GM18519 (cell line): ENCODE measurements at regions not wholly inside any gene's neighbourhood (a gene's known extent, or its start where the extent isn't known, plus 50 kb on each side); places are given as distances from the start of the nearest gene placed in this dataset.

Experiments
- ATAC-seq: cut with Tn5 transposase; IDR thresholded peaks from one replicate; pipeline ENCODE4 v1.9.1; 2021; ENCODE audit warnings: mild to moderate bottlenecking, moderate library complexity; ENCODE audit not compliant: unreplicated experiment, low FRiP score

DNA sequence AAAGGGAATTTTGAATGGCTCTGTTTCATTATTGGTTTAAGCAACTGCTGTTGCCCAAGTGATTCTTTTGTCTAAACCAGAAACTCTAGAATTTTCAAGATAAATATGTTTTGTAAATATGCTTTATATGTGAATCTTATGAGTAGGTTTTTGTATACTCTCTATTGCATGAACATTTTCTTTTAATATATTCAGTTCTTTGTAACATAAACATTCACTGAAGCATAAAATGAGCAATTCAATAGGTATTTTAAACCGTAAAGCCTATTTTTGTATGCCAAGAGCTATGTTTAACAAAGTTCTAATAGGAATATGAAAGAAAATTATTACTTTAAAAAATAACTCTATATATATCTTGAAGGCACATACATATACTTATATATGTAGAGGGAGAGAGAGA, 293.1 kb downstream of the PSAT1 start:
- ATAC-seq = no peak

DNA sequence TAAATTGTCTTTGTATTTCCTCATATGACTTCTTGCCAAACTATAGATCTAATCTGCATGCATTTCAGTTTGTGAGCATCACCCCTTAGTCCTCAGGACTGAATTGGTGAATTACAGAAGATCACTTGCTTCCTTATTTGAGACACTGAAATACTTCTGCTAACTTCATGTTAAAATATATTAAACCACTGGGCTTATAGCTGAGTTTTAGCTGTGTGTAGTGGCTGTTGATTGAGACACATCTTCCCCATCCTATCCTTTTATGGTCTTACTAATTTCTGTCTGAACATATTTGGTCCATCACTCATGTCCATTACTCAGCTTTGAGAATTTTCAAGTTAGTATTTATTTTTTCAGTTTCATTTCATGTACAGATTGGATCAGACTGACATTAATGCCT, 295.9 kb downstream of the PSAT1 start:
- no peak for ATAC-seq

DNA sequence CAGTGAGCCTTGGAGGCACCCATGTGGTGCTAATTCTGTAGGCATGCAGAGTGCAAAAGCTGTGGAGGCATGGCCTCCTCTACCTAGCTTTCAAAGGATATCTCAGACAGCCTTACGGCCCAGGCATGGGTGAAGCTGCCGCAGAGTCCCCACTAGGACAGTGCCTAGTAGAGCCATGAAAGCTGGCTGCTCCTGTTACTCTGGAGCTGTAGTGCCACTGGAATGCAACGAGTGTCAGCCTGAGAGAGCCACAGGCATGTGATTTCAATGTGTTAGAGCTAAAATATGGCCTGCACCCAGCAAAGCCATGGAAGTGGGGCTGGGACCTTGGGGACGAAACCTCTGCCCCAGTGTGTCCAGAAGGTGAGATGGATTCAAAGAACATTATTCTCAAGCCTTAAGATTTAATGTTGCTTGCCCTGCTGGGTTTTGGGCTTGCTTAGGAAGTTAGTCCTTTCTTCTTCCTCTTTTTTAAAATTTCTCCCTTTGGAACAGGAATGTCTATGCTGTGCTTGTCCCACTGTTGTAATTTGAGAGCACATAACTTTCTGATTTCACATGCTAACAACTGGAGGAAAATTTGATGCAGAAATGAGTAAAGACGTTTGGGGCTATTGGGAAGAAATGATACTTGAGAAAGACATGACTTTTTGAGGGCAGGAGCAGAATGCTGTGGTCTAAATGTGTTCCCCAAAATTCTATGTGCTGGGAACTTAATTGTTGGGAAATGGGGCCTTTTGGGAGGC, 298.4 kb downstream of the PSAT1 start:
- ATAC-seq = no peak

DNA sequence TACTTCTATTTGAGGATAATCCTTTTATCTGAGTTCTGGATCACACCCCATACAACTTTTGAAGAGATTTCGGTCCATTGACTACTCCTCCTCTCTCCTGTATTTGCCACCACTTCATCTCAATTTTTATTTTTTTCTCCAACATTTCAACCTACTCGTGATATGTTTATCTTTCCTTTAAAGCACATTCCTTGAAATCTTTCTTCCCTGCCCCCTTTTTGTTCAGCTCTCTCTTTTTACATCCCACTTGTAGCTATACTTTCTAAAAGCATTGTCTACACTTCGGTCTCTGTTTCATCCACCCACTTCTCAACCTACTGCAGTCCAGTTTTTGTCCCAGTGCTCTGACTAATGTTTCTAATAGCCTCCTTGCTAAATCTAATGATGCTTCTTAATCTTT, 299.4 kb downstream of the PSAT1 start:
- no peak for ATAC-seq

DNA sequence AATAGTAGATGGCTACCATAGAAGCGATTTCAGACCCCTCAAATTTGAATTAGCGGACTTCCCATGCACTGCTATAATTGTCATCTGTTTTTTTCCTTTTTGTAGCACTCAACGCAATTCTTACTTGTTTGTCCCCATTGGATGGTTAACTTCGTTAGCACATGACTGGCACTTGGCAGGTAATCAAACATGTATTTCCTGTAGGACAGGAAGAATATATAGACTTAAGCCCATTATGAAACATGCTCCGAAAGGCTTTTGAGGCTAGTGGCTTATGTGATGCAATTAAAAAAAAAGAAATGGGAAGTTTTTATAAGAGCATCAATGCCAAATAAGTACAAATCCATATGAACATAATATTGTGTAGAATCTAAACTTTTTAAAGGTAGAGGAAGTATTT, 301.2 kb downstream of the PSAT1 start:
- ATAC-seq = no peak

DNA sequence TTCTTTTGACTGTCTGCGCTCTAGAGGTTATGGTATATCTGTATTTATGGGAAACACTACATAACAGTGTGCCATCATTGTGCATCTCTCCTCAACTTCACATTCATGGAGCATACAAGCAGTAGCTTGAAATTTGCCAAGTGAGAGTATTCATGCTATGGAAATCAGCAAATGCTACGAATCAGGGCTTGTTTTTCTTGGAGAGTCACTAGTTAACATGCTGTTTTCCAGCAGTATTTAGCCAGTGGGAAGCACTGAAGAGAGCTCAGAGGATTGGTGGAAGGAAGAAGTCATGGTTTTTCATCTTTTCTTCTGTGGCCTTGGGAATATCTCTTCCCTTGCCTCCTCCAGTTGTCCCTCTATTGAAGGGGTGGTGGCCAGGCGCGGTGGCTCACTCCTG, 303.0 kb downstream of the PSAT1 start:
- no peak for ATAC-seq

DNA sequence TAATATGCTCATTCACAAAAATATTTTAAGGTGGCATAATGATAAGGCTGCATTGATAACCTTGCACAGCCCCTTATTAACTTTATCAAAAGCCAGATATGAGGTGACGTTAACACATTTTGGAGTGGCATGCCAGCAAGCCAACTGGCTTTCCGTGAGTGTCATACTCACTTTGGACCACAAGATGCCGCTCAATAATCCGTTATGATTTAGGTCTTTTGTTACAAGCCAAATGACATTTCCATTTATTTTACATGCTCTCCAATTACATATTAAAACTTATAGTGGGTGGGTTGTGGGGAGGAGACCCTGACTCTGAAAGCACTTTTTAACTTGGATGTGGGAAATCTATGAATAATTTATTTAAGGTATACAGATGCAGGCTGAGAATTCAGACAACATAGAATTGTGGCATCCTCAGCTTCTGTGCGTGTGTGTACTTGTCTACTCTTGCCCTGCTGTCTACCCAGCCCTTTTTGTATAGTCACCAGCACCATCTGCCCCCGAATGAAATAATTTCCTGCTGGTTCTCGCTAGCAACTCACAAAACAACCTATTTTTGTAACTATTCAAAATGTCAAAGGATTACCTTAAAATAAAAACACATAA, 305.1 kb downstream of the PSAT1 start:
- ATAC-seq = peak; percentile 61

DNA sequence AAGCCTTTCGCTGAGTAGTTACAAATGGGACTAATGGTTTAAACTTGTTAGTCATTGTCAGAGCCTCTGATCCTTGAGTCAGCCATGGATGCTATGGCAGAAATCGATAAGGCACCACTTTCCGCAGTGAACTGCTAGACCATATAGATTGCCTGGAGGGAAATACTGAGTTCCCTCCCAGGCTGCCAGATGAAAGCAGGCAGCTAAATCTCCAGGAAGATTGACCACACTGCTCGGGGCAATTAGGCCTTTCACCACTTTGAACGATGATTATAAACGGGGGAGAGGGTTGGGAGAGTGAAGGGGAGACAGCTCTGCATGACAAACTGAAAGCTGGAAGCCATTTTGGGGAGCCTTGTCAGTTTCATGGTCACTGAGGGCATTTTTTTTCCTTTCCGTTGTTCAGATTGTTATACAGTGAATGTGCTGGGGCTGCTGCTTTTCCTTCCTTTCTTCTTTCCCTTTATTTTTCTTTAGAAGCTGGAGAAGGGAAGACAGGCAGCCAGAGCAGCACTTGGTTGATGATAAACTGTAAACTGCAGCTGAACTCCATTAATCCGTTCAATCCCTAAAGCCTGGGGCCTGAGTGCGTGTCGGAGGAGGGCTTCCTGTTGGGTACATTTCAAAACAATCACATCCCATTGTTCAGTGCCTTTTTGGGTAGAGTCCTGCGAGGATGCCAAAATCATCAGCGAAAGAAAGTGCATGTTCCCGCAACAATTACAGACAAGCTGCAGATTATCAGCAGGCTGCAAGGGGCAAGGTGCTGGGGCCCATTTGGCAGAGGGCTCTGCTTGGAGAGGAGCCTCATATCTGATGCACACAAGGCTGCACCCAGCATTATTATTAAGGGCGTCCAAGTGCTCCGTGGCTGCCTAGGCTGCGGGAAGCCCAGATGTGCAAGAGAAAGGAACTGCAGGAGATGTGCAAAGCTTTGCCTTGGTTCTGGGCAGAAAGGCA, 308.4 kb downstream of the PSAT1 start:
- ATAC-seq = no peak

DNA sequence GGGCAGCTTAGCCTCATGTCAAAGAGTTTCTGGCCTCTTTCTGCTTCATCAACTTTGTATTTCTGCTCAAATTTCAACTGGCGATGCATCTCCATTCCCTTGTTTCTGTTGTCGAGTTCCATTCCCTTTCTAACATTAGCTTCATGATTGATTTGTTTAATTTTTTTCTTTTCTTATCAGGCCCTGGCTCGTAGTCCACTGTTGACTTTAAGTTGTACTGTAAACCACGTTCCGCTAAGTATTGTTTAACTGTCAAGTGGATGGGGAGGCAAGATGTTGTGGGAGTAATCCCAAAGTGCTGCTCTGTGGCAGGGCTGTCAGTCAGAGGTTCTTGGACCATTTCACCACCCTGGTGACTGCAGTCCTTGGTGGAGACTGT, 309.1 kb downstream of the PSAT1 start:
- no peak for ATAC-seq

DNA sequence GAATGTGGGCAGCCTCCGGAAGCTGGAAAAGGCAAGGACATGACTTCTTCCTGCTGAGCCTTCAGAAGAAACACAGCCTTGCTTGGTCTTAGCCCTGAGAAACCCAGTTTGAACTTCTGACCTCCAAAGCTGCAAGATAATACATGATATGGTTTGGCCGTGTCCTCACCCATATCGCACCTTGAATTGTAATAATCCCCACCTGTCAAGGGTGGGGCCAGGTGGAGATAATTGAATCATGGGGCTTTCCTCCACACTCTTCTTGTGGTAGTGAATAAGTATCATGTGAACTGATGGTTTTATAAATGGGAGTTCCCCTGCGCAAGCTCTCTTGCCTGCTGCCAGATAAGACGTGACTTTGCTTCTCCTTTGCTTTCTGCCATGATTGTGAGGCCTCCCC, 310.9 kb downstream of the PSAT1 start:
- ATAC-seq = no peak

DNA sequence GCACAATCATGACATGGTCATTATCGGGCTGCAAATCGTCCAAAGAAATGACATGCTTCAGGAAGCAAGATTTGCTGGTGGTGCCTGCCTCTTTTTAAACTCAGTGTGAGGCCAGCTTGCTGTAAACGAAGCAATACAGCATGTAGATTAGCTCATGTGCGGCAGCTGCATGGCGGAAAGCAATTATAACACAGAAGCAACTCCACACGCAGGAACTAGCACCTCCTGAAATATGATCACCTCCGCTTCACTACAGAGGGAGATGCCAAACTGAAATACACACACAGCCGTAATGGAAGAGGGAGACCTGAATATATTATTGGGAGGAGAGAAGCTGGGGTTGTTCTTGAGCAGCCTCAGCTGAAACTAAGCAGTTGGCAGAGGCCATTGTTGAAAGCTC, 312.5 kb downstream of the PSAT1 start:
- no peak for ATAC-seq

DNA sequence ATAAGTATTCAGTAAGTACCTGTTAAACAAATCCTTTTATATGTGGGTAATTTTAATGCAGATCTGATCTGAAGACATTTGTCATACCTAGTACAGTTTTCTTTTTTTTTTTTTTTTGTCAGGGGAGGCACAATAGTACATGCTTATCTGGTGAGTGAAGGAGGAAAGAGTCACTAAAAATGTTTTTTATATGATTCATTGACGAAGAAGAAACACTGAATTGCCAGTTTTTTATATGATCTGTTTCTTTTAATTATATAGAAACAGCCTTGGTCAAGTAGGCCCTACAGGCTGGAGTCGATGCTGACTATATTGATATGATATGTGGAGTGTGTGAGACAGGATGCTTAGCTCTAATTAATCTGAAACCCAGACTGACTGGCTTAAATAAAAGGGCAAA, 315.2 kb downstream of the PSAT1 start:
- no peak for ATAC-seq

DNA sequence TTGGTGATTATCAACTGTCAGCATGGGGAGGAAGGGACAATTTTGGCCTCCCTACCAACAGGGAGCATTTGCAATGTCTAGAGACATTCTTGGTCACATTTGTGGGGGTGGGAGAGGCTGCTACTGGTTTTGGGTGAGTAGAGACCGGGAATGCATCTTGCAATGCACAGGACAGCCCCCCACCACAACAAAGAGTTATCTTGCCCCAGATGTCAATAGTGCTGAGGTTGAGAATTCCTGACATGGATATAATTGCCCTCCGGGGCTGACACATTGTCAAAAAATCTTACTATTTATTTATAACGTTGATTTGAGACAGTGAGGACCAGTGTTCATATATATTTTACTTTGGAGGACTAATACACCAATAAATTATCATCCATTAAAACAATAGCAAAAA, 316.1 kb downstream of the PSAT1 start:
- ATAC-seq = no peak

DNA sequence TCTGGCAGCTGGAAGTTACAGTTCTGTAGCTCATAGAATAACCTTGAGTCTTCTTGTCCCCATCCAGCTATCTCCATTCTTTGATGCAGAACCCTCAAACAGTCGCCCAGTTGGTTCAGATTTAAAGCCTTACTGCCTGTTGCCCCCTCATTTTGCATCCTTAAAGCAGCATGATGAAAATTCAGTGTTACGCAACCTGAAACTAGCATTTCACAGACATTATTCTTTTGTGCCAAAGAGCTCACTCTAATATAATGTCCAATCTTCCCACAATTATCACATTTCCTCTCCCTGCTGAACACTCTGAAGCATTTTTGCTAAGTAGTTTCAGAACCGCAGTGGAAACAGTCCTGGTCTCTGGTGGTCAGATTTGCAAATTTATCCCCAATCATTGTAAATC, 318.0 kb downstream of the PSAT1 start:
- ATAC-seq = no peak

DNA sequence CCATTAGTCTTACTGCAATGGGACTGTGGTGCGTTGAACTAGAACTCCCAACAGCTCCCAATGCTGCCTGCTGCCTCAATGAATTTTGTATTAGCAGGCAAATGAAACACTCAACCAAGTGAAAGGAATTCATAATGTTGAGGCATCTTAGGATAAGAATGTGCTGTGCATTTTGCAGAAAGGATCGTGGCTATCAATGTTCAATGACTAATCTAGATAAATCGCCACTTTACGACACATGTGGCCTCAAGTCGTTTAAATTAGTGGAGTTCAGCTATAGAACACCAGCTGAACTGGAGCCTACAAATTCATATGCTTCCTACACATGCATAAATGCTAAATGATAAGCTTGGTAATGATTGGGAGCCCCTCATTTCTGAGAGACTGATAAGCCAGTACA, 318.4 kb downstream of the PSAT1 start:
- ATAC-seq = no peak

DNA sequence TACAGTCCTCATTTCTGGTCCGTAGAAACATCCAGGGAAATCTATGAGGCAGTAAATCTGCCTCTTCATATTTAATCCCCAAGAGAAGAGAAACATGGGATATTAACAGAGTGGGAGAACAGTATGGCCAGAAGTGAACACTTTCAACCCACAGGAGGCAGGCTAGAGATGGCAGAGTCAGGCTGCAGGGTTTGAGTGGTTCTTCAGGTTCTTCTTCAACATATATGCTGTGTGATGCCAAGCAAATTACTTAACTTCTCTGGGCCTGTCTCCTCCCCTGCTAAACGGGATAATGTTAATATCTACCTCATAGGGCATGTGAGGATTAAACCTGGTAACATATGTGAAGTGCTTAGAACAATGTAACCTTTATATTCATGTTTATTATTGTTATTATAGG, 321.8 kb downstream of the PSAT1 start:
- ATAC-seq = no peak

DNA sequence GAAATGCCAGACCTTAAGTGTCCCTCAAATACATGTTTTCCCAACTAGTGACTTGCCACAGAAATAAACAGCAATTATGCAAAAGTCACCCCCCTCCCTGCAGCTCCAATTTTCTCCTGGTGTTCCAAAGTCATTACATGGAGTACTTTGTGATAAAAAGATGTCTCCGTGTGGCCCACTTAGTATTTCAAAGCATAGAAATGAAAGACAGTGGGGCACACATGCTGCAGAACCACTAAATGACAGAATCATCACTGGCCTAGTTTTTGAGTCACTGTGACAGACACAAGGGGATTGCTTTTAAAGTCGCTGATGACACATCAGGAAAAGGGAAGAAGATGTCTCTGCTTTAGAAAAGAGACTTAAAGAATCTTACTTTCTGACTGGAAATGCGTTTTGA, 323.4 kb downstream of the PSAT1 start:
- no peak for ATAC-seq

DNA sequence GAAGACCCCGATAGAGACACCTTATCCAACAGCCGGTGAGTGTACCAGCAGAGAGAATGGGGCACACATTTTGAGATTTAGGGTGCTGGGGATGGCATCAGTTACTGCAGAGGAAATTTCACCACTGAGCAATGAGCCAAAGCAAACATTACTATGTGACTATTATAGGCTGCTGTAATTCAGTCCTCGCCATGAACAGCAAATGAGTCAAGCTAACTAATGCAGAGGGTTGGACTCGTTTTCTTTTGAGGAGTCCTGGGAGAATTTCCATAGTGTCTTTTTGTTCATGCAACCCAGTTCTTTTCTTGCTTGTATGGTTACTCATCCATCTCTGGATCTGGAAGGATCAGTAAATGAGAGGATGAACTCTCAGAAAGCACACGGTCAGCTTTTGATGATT, 323.8 kb downstream of the PSAT1 start:
- ATAC-seq = no peak

DNA sequence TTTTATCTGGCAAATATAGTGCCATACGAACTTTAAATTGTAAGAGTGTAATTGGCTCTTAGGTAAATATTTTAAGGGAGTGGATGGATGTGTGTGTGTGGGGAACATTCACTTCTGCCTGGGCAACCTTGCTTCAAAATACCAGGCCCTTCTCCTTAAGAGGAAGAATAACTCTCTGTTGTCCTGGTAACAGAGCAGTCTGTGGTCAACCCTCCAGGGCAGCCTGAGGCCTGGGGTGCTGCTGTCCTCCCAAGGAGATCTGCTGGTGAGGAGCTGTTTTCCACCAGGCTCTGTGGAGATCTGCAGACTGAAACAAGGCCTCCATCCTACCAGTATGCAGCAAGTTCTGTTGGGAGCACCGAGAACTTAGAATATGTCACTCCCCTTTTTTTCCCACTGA, 325.2 kb downstream of the PSAT1 start:
- ATAC-seq = no peak

DNA sequence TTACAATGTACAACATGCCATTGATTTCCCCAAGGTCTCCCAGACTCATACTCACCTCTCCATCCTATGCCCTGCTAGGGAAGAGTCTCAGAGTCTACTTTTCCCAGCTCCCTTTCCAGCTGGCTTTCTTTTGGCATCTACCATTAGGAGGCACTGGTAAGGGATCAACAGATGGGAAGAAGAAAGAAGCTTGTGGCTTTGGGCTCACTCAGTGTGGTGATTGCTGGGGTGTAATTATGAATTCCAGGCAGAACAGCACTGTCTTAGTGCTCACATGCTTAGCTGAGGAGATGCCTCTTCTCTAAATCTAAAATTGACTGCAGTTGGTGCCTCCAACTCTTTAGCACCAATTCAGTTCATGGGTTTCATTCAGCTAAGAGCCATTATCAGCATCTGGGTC, 330.0 kb downstream of the PSAT1 start:
- ATAC-seq = no peak

DNA sequence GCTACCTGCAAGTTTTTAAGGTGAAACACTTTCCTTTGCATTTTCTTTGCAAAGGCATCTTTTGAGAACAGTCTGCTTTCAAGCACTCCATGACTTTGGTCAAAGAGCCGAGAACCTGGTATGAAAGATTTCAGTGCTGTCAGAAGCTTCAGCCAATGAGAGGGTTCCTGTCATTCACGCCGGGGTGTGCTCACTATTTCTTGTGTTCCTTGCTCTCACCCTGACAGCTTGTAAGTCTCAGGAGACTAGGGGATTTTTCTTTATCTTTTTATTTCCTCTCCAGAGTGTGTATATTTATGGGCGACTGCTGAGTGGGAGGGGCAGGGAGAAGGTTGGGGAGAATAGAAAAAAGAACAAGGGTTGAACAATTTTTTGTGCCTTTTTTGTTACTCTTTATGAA, 334.0 kb downstream of the PSAT1 start:
- no peak for ATAC-seq

DNA sequence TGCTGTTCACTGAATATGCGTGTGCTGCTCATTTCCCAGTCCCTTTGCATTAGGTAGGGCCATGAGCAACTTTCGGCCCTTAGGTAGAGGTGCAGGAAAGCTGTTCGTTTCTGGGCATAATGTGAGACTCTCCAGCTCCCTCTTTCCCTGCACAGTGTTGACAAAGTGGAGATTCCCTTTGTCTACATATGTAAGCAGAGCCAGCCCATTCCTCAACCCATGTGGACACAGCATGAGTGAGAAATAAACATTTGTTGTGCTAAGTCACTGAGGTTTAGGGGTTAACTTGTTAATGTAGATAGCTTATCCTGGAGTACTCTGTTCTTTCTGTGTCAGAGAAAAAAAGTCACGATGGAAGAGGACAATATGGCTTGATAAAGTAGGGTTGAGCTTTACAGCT, 343.8 kb downstream of the PSAT1 start:
- ATAC-seq = no peak
